Gastrocnemius medialis (tissue), 4 donors: ENCODE measurements at regions not wholly inside any gene's neighbourhood (a gene's known extent, or its start where the extent isn't known, plus 50 kb on each side); places are given as distances from the start of the nearest gene placed in this dataset.

Experiments
- ATAC-seq, 2 donors: fragments of 150-250 bp; one replicate each; pipeline ENCODE4 v1.9.1; 2016
- DNase-seq, 2 donors: peaks; one replicate each; pipeline ENCODE4 v3.0.0-alpha.2; 2019
- H3K27ac ChIP-seq, 4 donors: fragments of 200-600 bp; sonication (generic); 1 replicate in 1 of 4; 2 replicates in 3 of 4; pipeline ENCODE4 v1.5.1; 2016 to 2018; ENCODE audit warnings: mild to moderate bottlenecking in 2 of 4, moderate library complexity in 1 of 4
- H3K27me3 ChIP-seq, 3 donors: fragments of 200-600 bp; sonication (generic) in 2 of 3; 1 replicate in 1 of 3; 2 replicates in 2 of 3; pipeline versions ENCODE4 v1.5.1 to v1.6.0; 2016 to 2019; ENCODE audit warnings: mild to moderate bottlenecking in 1 of 3, moderate library complexity in 1 of 3
- H3K36me3 ChIP-seq, 2 donors: fragments of 200-600 bp; sonication (generic) in 1 of 2; one replicate each; pipeline ENCODE4 v1.5.1; 2017 to 2018
- H3K4me1 ChIP-seq, 2 donors: fragments of 200-600 bp; sonication (generic) in 1 of 2; one replicate each; pipeline ENCODE4 v1.5.1; 2016 to 2017; ENCODE audit warnings: mild to moderate bottlenecking in 2 of 2
- H3K4me3 ChIP-seq, 4 donors: fragments of 200-600 bp; sonication (generic) in 3 of 4; 1 replicate in 1 of 4; 2 replicates in 3 of 4; pipeline ENCODE4 v1.5.1; 2016 to 2019; ENCODE audit warnings: mild to moderate bottlenecking in 2 of 4
- H3K9me3 ChIP-seq, 3 donors: fragments of 200-600 bp; sonication (generic) in 2 of 3; 1 replicate in 1 of 3; 2 replicates in 2 of 3; pipeline ENCODE4 v1.5.1; 2016 to 2019
- POLR2A ChIP-seq, 2 donors: fragments of 450-650 bp; IDR thresholded peaks; one replicate each; pipeline ENCODE4 v1.6.1; 2017; ENCODE audit warnings: antibody characterized with exemption in 2 of 2, mild to moderate bottlenecking in 2 of 2, moderate library complexity in 2 of 2
- in situ Hi-C, 4 donors: fragments of 200-750 bp; cut with MboI; loops; one replicate each; pipeline versions ENCODE4 v1.15.0 to v1.8.0; 2017; ENCODE audit warnings: low sequenced_read_pairs in 4 of 4
- intact Hi-C: fragments of 100-400 bp; cut with DNase I; formaldehyde crosslinking; loops from one replicate; pipeline ENCODE4 v1.15.1; 2023; ENCODE audit warnings: low total_unique reads
- TF ChIP-seq, protein P1 (sequence below), 5 experiments: fragments of 450-650 bp in 3 of 5; fragments of 200-600 bp in 2 of 5; sonication (generic) in 2 of 5; IDR thresholded peaks in 4 of 5; conservative IDR thresholded peaks in 1 of 5; 1 replicate in 4 of 5; 2 replicates in 1 of 5; pipeline ENCODE4 v1.5.1; 2016 to 2019; ENCODE audit warnings: antibody characterized with exemption in 5 of 5, mild to moderate bottlenecking in 3 of 5, moderate library complexity in 3 of 5

DNA sequence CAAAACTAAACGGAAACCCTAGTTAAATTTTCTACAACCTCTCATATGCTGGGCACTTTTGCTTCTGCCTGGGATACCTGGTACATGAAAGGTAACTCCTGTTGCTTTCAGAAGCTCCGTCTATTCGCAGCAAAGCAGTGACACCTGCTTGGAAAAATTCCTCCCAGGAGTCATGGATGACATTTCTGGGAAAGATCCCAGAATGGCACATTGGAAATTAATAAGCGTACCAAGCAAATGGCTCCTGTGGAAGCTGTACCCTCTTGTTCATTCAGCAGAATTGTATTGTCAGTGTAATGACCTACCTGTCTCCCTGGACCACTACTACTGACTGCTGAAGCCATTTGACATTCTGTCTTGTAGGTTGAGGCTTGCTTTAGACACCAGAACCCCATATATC, 349.7 kb upstream of the NOCT start:
- no peaks in the 10 kb centered on the region for H3K36me3 ChIP-seq
- no peak overlapping the region for H3K27ac ChIP-seq
- H3K4me3 ChIP-seq: no peak overlapping the region
- intact Hi-C loops: no loop called here
- H3K27me3 ChIP-seq: no peaks in the 10 kb centered on the region
- no peaks in the 10 kb centered on the region for H3K9me3 ChIP-seq
- H3K4me1 ChIP-seq: no peaks in the 10 kb centered on the region
- no peak for DNase-seq
- ATAC-seq: no peak
- TF ChIP-seq POLR2A (IDR thresholded peaks at IDR 0.05): no peak
- in situ Hi-C loops: no loop called here

DNA sequence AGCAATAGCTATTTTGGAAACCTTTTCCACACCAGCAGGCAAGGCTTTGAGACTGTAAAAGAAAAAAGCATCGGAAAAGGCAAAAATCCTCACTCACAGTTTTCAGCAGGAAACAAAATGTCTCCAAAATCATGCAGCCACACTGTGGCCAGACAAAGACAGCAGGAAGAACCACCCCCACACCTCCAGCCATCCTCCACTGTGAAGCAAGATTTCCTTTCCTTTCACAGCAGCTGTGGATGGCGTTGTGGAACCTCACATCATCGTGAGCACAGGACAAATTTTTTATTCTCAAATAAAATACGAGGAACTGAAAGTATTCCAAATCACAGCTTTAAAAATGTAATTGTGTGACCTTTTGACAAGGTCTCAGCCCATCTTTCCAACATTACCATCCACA, 351.7 kb upstream of the NOCT start:
- no peaks in the 10 kb centered on the region for H3K36me3 ChIP-seq
- intact Hi-C loops: no loop called here
- DNase-seq: no peak
- H3K9me3 ChIP-seq: no peaks in the 10 kb centered on the region
- no peak overlapping the region for H3K27ac ChIP-seq
- in situ Hi-C loops: no loop called here
- no peaks in the 10 kb centered on the region for H3K4me1 ChIP-seq
- TF ChIP-seq, protein P1, sequence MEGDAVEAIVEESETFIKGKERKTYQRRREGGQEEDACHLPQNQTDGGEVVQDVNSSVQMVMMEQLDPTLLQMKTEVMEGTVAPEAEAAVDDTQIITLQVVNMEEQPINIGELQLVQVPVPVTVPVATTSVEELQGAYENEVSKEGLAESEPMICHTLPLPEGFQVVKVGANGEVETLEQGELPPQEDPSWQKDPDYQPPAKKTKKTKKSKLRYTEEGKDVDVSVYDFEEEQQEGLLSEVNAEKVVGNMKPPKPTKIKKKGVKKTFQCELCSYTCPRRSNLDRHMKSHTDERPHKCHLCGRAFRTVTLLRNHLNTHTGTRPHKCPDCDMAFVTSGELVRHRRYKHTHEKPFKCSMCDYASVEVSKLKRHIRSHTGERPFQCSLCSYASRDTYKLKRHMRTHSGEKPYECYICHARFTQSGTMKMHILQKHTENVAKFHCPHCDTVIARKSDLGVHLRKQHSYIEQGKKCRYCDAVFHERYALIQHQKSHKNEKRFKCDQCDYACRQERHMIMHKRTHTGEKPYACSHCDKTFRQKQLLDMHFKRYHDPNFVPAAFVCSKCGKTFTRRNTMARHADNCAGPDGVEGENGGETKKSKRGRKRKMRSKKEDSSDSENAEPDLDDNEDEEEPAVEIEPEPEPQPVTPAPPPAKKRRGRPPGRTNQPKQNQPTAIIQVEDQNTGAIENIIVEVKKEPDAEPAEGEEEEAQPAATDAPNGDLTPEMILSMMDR (IDR thresholded peaks at IDR 0.05 in 4 of 5, conservative IDR thresholded peaks at IDR 0.05 in 1 of 5): no peak
- TF ChIP-seq POLR2A (IDR thresholded peaks at IDR 0.05): no peak
- H3K4me3 ChIP-seq: no peak overlapping the region
- no peaks in the 10 kb centered on the region for H3K27me3 ChIP-seq
- no peak for ATAC-seq

DNA sequence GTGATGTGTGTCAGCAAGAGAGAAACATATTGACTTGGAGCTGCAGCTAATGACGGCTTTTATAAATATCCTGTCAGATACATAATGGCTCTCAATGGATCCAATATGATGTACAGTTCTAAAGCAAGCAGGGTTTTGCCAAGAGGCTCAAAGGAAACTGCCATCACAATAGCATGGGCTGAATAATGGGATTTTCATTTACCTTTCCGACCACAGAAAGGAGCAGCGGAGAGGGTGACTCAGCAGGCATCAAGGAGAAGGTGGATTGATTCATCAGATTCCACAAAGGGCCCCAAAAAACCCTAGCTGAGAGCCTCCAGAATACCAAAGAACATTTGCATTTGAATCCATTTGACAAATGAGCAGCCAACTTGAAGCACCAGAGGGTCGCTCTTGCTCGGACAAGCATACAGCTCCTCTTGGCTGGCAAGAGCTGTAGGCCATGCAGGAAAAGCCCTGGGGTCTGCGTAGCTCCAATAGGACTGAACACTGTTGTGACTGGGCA, 355.7 kb upstream of the NOCT start:
- in situ Hi-C loops: no loop called here
- TF ChIP-seq, protein P1 (IDR thresholded peaks at IDR 0.05 in 4 of 5, conservative IDR thresholded peaks at IDR 0.05 in 1 of 5): no peak
- TF ChIP-seq POLR2A (IDR thresholded peaks at IDR 0.05): no peak

DNA sequence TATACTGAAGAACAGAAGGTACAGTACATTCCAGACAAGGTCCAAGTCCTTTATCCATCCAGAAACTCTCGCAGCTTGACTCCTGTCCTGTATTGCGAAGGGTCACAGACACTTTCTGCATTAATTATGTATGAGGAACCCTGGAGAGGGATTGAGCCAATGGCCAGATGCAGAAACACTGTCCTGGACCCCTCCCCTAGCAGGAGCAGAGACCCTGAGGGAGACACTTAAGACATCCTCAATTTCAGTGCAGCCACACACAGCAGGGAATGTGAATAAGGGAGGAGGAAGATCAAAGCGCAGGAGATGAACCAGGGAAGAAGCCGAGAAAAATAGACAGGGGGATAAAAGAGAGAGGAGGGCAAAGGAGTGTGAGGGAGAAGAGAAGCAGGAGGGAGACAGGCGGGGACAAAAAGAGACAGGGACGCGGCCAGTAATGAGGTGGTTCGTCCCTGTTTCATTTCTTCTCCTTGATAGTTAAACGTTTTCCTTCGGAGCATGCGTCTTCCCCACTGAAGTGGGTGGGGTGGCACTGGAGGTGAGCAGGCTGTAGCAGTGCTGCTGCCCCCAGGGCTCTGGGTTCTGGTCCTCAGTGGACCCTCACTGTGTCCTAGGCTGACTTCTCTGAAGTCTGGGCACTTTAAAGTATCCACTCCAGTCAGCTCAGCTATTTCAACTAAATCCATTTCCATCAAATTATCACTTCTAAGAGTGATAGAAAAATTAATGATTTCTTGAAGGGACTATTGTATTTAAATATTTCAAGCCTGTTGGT, 356.4 kb upstream of the NOCT start:
- Histone ChIP-seq H3K4me3 (no peak overlapping the region), H3K4me1 (no peaks in the 10 kb centered on the region), H3K36me3 (no peaks in the 10 kb centered on the region), H3K27ac (no peak overlapping the region), H3K27me3 (no peaks in the 10 kb centered on the region), H3K9me3 (no peaks in the 10 kb centered on the region)
- in situ Hi-C loops: no loop called here
- TF ChIP-seq, protein P1 (IDR thresholded peaks at IDR 0.05 in 4 of 5, conservative IDR thresholded peaks at IDR 0.05 in 1 of 5): no peak
- no peak for TF ChIP-seq POLR2A (IDR thresholded peaks at IDR 0.05)
- intact Hi-C loops: no loop called here
- ATAC-seq: no peak
- DNase-seq: no peak

More for the DNA sequence above, 355.7 kb upstream of the NOCT start:
- Histone ChIP-seq H3K36me3 (no peaks in the 10 kb centered on the region), H3K4me1 (no peaks in the 10 kb centered on the region), H3K27ac (no peak overlapping the region), H3K4me3 (no peak overlapping the region), H3K9me3 (no peaks in the 10 kb centered on the region), H3K27me3 (no peaks in the 10 kb centered on the region)
- intact Hi-C loops: no loop called here
- no peak for DNase-seq
- no peak for ATAC-seq

DNA sequence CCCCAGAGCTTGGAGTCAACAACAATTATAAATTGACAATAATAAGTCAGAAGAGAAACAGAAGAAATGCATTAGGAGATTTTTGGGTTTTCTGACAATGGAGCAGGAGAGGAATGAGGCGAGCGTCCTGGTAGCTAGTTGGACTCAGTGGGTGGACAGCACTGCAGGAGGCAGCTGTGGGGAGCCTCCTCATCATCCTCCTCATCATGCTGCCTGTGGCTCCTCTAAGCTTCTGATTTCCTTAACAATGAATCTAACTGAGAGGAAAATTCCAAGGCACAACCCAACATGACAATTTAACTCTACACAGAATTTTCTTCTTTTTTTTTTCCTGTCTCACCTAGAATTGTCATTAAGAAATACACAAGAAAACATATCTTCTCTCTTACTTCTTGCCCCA, 357.1 kb upstream of the NOCT start:
- intact Hi-C loops: no loop called here
- TF ChIP-seq, protein P1 (IDR thresholded peaks at IDR 0.05 in 4 of 5, conservative IDR thresholded peaks at IDR 0.05 in 1 of 5): no peak
- TF ChIP-seq POLR2A (IDR thresholded peaks at IDR 0.05): no peak
- DNase-seq: no peak
- Histone ChIP-seq H3K27me3 (no peaks in the 10 kb centered on the region), H3K9me3 (no peaks in the 10 kb centered on the region), H3K4me3 (no peak overlapping the region), H3K4me1 (no peaks in the 10 kb centered on the region), H3K36me3 (no peaks in the 10 kb centered on the region), H3K27ac (no peak overlapping the region)
- in situ Hi-C loops: no loop called here
- no peak for ATAC-seq
